Fibroblast of mammary gland (primary cell): ENCODE measurements at regions not wholly inside any gene's neighbourhood (a gene's known extent, or its start where the extent isn't known, plus 50 kb on each side); places are given as distances from the start of the nearest gene placed in this dataset.

Source experiments
- DNase-seq: peaks from one replicate; pipeline ENCODE4 v3.0.0-alpha.2; 2010; ENCODE audit warnings: low read depth
- H3K4me3 ChIP-seq: 2 replicates; pipeline ENCODE4 v1.5.1; 2011; ENCODE audit warnings: low read depth, mild to moderate bottlenecking, low read length, moderate library complexity; ENCODE audit not compliant: control insufficient read depth
- TF ChIP-seq, protein P1 (sequence below): conservative IDR thresholded peaks from 2 replicates; pipeline ENCODE4 v1.5.1; 2011; ENCODE audit warnings: low read depth, low read length, inconsistent platforms; ENCODE audit not compliant: control insufficient read depth, insufficient read depth

DNA sequence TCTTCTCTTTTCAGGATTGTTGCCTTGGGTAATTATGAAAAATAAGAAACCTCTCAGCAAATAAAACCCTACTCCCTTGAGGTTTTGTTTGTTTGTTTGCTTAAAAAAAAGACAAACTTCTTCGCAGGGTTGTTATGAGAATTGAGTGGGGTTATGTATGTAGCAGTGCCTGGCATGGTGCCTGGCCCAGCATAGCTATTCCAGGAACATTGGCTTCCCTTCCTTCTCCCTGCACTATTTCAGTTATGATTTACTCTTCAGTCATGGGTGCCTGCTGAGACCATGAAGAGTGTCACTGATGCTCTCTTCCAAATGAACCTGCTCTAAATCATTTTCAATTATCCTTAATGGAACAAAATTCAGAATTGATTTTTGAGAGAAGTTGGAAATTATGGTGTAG lies 283.5 kb upstream of the ROPN1 start:
- no peak overlapping the region for H3K4me3 ChIP-seq
- TF ChIP-seq, protein P1, sequence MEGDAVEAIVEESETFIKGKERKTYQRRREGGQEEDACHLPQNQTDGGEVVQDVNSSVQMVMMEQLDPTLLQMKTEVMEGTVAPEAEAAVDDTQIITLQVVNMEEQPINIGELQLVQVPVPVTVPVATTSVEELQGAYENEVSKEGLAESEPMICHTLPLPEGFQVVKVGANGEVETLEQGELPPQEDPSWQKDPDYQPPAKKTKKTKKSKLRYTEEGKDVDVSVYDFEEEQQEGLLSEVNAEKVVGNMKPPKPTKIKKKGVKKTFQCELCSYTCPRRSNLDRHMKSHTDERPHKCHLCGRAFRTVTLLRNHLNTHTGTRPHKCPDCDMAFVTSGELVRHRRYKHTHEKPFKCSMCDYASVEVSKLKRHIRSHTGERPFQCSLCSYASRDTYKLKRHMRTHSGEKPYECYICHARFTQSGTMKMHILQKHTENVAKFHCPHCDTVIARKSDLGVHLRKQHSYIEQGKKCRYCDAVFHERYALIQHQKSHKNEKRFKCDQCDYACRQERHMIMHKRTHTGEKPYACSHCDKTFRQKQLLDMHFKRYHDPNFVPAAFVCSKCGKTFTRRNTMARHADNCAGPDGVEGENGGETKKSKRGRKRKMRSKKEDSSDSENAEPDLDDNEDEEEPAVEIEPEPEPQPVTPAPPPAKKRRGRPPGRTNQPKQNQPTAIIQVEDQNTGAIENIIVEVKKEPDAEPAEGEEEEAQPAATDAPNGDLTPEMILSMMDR: no peak
- DNase-seq: no peak

DNA sequence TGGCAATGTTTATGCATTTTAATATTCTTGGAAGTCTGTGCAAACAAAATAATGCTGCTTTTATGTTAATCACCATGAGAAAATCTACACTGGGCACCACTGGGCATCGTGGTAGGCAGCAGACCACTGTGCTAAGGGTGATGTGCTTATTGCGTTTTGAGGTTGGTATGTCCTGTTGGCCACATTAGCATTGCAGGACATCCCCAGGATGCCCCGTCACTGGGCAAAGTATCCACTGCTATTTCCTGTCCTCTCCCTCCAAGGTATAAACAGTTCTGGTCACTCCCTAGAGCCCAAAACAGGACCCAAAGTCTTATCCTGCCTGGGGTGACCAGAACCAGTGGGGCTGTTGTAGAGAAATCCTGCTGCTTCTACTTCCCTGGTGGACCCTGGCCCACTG lies 284.2 kb upstream of the ROPN1 start:
- no peak overlapping the region for H3K4me3 ChIP-seq
- TF ChIP-seq, protein P1: no peak

DNA sequence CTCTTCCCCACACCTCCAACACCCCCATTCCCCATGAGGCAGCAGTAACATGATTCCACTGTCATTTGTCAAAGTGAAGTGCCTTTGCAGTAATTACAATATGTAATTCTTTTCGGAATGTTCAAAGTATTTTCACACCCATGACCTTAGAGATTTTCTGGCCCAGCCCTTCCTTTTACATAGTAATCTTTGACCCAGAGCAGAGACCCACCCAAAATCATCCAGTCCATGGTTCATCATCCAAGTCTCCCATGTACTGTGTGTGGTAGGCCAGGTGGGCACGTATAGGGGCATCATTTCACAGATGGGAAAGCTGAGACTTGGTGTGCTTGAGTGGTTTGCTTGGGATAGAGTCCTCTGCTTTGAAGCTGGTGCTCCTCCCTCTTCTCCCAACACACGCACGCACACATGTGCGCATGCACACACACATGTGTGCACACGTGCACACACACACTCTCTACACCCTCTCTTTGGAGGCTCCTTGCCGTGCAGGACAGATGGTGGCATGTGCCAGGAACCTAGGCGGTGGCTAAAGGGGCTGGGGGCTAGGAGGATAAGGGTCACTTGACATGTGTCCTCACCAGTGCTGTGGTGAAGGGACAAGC lies 284.7 kb upstream of the ROPN1 start:
- no peak overlapping the region for H3K4me3 ChIP-seq
- TF ChIP-seq, protein P1: no peak
- DNase-seq: no peak

More for the DNA sequence above, 284.2 kb upstream of the ROPN1 start:
- DNase-seq: no peak

DNA sequence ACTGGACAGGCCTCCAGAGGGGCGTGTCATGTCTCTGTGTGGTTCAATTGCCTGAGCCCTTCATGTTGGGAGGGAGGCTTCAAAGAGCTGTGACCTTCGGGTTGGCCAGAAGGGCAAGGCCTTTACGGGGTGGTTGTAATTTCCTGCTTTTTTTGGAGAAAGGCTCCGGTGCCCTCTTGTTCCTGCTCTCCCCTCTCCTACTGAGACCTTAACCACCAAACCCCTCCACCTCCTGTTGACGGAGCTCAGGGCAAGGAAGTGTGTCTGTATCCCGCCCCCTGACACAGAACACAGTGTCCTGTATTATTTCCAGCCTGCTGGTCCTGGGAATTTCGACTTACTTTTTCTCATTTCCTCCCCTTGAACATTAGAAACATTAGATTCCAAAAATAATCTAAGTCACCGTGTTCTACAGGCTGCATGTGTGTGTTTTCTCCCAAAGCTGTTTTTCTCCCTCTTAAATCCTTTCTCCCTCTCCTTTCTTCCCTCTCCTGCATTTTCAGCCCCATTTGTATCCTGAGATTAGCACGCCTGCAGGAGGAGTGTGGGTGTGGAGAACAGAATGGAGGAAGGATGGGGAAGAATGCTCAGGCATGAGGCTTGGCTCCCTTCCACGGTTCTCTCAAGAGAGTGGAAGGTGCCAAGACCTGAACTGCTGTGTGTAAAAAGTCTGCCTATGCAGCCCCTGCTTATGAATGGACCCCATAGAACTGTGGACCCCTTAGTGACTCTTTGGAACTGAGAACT lies 285.4 kb upstream of the ROPN1 start:
- TF ChIP-seq, protein P1: no peak
- DNase-seq: peak; percentile 45
- H3K4me3 ChIP-seq: no peak overlapping the region

DNA sequence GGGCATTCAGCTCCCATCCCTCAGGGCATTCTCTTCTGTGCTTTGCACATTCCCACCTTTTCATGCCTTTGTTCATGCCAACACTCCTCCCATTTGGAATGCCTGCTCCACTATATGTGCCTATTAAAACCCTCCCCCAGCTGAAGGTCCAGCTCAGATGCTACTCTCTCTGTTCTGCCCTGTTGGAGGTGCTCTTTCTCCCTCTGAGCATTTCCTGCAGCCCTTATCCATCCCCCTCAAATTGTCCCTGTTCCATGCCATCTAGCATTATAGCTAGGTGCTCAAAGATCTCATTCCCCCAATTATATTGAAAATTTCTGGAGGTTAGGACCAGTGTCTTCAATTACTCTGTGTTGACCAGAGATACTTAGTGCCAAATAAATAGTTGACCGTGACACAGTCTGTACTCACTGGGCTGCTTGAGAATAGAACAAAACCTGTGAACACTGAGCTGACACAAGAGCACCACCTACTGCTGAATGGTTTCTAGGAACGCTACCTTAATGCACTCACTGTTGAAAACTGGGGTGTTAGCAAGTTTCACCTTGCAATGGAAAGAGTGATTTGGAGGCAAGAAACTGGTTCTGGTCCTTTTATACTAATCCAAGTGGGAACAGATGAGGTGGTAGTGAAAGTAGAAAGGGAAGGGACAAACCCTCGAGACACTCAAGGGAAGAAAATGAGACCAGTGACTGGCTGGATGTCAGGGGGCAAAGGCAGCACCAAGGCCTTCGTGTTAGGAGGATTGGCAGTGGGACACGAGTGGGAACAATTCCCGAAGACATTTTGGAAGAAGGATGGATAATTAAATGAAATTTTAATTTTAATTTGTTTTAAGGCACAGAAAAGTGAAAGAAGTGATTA lies 289.8 kb upstream of the ROPN1 start:
- peak; percentile 63 for DNase-seq
- TF ChIP-seq, protein P1: peak; percentile 78
- no peak overlapping the region for H3K4me3 ChIP-seq

DNA sequence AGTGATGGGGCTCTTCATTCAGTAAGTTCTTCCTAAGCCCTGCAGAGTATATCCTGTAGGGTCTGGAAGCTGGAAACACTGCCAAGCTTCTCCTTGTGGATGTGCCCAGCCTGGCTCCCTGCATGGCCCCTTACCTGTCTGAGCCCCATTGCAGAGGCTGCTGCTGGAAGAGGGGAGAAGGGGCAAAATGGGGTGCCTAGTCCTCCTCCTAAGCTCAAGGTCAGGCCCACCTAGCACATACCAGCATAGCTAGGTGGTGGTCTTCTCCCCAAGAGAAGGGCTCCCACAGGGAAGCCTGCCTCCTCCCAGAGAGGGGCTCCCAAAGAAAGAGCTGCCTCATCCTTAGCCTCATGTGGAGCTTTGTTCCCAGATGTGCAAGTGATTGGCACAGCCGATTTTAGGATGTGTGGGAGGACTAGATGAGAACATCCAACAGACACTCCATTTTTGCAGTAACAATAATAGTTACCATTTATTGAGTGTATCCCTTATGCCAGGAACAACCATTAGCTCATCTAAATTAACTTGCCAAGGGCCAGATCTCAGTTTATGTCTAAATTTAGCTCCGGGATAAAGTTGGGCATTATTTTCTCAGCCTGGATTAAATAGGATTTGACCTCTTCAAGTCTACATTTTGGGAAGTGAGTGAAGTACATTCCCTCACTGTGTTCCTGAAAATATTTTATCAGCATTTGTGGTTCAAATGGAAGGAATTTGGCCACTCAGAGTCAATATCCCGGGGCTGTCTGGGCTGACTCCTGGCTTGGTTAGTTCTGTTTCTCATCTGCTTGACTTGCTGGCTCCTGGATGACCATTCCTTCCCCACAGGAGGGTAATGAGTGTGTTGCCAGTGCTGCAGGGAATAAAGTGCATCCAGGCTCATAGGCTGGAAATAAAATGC lies 291.1 kb upstream of the ROPN1 start:
- no peak for DNase-seq
- TF ChIP-seq, protein P1: no peak
- H3K4me3 ChIP-seq: no peak overlapping the region
